T-helper 1 cell treated with Interleukin-12 subunit alpha and Interleukin-12 subunit beta and Interleukin-4 antibody, amounts not matched to agents 30 ng/mL and 1 ng/mL, for 36 hours (primary cell): ENCODE measurements at regions not wholly inside any gene's neighbourhood (a gene's known extent, or its start where the extent isn't known, plus 50 kb on each side); places are given as distances from the start of the nearest gene placed in this dataset.

Experiments
- intact Hi-C: fragments of 100-400 bp; cut with micrococcal nuclease; formaldehyde crosslinking; loops from one replicate; pipeline ENCODE4 v1.15.1; 2024

- intact Hi-C loops, result no loop called here
Measured at GRCh38 chr16:35746963-35747657, 2287.7 kb downstream of the TP53TG3F start.

- intact Hi-C loops, result no loop called here
Measured at GRCh38 chr16:35747658-35748455, 2288.4 kb downstream of the TP53TG3F start.

- intact Hi-C loops, result no loop called here
Measured at GRCh38 chr16:35748621-35749252, 2289.3 kb downstream of the TP53TG3F start.

GRCh38 chr16:35749253-35750141, 2290.1 kb downstream of the TP53TG3F start:
- intact Hi-C loops, result no loop called here

- intact Hi-C loops, result no loop called here
Measured at GRCh38 chr16:35750157-35750689, 2290.8 kb downstream of the TP53TG3F start.

- intact Hi-C loops, result no loop called here
Measured at GRCh38 chr16:35750701-35751104, 2291.3 kb downstream of the TP53TG3F start.

- intact Hi-C loops, result no loop called here
Measured at GRCh38 chr16:35751191-35751941, 2292.0 kb downstream of the TP53TG3F start.

- intact Hi-C loops, result no loop called here
Measured at GRCh38 chr16:35752012-35752772, 2292.8 kb downstream of the TP53TG3F start.

- intact Hi-C loops, result no loop called here
Measured at GRCh38 chr16:35752773-35753558, 2293.6 kb downstream of the TP53TG3F start.

GRCh38 chr16:35753559-35754390, 2294.4 kb downstream of the TP53TG3F start:
- intact Hi-C loops, result no loop called here

- intact Hi-C loops, result no loop called here
Measured at GRCh38 chr16:35754391-35755369, 2295.3 kb downstream of the TP53TG3F start.

- intact Hi-C loops, result no loop called here
Measured at GRCh38 chr16:35788381-35788780, 2329.0 kb downstream of the TP53TG3F start.

GRCh38 chr16:35792516-35793285, 2333.3 kb downstream of the TP53TG3F start:
- intact Hi-C loops, result no loop called here

GRCh38 chr16:35793601-35794000, 2334.2 kb downstream of the TP53TG3F start:
- intact Hi-C loops, result no loop called here

GRCh38 chr16:35794896-35795295, 2335.5 kb downstream of the TP53TG3F start:
- intact Hi-C loops, result no loop called here
